Muscle of leg (tissue), 3 donors: ENCODE measurements at regions not wholly inside any gene's neighbourhood (a gene's known extent, or its start where the extent isn't known, plus 50 kb on each side); places are given as distances from the start of the nearest gene placed in this dataset.
A peak's percentile ranks its signal among the peaks of the same experiment; 100 is the strongest.
"Not testable (repeated sequence)": the region's sequence is repeated elsewhere in the genome, so short reads cannot be mapped to it uniquely, and the experiment has no call there.

ENCODE experiments used
- DNase-seq: peaks from one replicate; pipeline ENCODE4 v3.0.0; 2013
- H3K27ac ChIP-seq: one replicate; pipeline ENCODE4 v1.5.1; 2013; ENCODE audit warnings: mild to moderate bottlenecking, low read length, control low read depth
- H3K27me3 ChIP-seq: one replicate; pipeline ENCODE4 v1.6.1; 2013; ENCODE audit warnings: low read length; ENCODE audit not compliant: control insufficient read depth, insufficient read depth
- H3K36me3 ChIP-seq: one replicate; pipeline ENCODE4 v1.6.1; 2013; ENCODE audit warnings: low read length; ENCODE audit not compliant: control insufficient read depth, insufficient read depth
- H3K4me1 ChIP-seq: one replicate; pipeline ENCODE4 v1.6.1; 2013; ENCODE audit warnings: low read length; ENCODE audit not compliant: control insufficient read depth, insufficient read depth
- H3K4me3 ChIP-seq: one replicate; pipeline ENCODE4 v1.5.1; 2013; ENCODE audit warnings: low read length, control low read depth
- H3K9me3 ChIP-seq: replicated peaks from 2 replicates; pipeline ENCODE4 v1.6.1; 2013; ENCODE audit warnings: low read depth, low read length; ENCODE audit not compliant: control insufficient read depth
- WGBS: methylation state at CpG from one replicate; pipeline ENCODE4 v1.1.5; 2013; ENCODE audit warnings: missing lambda C conversion rate; ENCODE audit not compliant: insufficient coverage; 5-methylcytosine and 5-hydroxymethylcytosine counted together

- WGBS: no CpG with 5 or more reads among the region's 3 CpGs
- H3K9me3 ChIP-seq: peaks cover 3% of the 10 kb centered on the region
- DNase-seq: no peak
- H3K27ac ChIP-seq: no peak overlapping the region
- H3K4me3 ChIP-seq: no peak overlapping the region
- peaks cover 2% of the 10 kb centered on the region for H3K4me1 ChIP-seq
- no peaks in the 10 kb centered on the region for H3K27me3 ChIP-seq
- no peaks in the 10 kb centered on the region for H3K36me3 ChIP-seq
Observed at GRCh38 chr2:16417726-16418125, 247.9 kb downstream of the CYRIA start.

GRCh38 chr2:16416651-16417050, 249.0 kb downstream of the CYRIA start:
- Histone ChIP-seq H3K27ac (no peak overlapping the region), H3K9me3 (peaks cover 3% of the 10 kb centered on the region), H3K27me3 (no peaks in the 10 kb centered on the region), H3K4me3 (no peak overlapping the region), H3K36me3 (no peaks in the 10 kb centered on the region), H3K4me1 (peaks cover 2% of the 10 kb centered on the region)
- WGBS: 100% methylated on average over 1 of the region's 3 CpGs
- DNase-seq: no peak

DNA sequence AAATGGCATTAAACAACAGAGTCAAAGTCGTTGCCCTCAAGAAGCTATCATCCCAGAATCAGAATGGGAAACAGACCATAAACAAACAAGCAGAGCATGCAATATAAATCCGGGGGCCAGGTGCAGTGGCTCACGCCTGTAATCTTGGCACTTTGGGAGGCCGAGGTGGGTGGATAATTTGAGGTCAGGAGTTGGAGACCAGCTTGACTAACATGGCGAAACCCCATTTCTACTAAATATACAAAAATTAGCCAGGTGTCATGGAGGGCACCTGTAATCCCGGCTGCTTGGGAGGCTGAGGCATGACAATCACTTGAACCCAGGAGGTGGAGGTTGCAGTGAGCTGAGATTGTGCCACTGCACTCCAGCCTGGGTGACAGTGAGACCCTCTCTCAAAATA, 249.8 kb downstream of the CYRIA start:
- not testable (repeated sequence) for H3K27ac ChIP-seq, DNase-seq, H3K4me1 ChIP-seq, H3K27me3 ChIP-seq, H3K9me3 ChIP-seq, H3K4me3 ChIP-seq, H3K36me3 ChIP-seq
- no CpG with 5 or more reads among the region's 6 CpGs for WGBS

DNA sequence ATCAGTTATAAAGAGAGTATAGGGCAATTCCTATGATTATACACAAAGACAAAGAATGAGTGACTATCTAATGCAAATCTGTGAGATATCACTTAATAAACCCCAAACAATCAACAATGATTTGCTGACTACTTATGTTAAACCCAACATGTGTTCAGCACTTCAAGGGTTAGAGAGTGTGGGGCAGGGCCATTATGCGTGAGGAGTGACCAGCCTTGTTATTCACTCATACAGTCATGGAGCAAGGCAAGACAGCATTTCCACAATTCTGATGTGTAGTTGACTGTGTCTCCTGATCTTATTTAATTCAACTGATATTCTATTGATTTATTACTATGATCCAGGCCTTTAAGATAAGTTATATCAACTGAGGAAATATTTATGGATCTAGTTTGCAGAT, 251.7 kb downstream of the CYRIA start:
- no CpG with 5 or more reads among the region's 1 CpG for WGBS
- H3K27me3 ChIP-seq: no peaks in the 10 kb centered on the region
- H3K4me1 ChIP-seq: peaks cover 2% of the 10 kb centered on the region
- H3K4me3 ChIP-seq: no peak overlapping the region
- H3K9me3 ChIP-seq: peaks cover 3% of the 10 kb centered on the region
- DNase-seq: no peak
- H3K27ac ChIP-seq: no peak overlapping the region
- H3K36me3 ChIP-seq: no peaks in the 10 kb centered on the region

GRCh38 chr2:16413285-16413684, 252.3 kb downstream of the CYRIA start:
- H3K9me3 ChIP-seq: peaks cover 3% of the 10 kb centered on the region
- no CpG with 5 or more reads among the region's 5 CpGs for WGBS
- no peak overlapping the region for H3K4me3 ChIP-seq
- no peaks in the 10 kb centered on the region for H3K36me3 ChIP-seq
- H3K27ac ChIP-seq: peak overlapping the region; percentile 61
- peak; percentile 56 for DNase-seq
- peaks cover 2% of the 10 kb centered on the region for H3K4me1 ChIP-seq
- no peaks in the 10 kb centered on the region for H3K27me3 ChIP-seq

DNA sequence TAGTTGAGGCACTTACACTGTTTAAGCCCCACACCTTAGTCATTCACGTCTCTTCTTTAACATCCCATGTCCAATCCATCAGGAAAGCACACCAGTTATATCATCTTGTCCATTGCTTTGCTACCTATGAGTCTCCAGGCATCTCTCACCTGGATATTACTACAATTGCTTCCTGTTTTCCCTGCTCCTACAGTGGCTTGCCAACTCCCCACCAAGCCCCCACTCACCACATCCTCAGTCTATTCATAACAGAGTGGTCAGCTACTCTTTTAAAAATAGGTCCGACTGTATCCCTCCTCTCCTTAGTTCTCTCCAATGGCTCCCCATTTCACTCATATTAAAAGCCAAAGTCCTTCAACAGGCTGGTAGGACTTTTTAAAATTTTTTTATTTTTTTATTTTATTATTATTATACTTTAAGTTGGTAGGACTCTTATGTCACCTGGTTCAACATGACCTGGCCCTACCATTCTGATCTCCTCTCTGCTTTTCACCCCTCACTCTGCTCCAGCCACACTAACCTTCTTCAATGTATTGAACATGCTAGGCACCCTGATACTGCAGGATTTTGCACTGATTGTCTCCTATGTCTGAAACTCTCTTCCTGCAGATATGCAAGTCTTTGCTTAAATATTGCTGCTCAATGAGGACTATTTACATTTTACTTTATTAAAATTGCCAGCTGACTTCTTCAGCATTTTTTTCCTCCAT, 253.2 kb downstream of the CYRIA start:
- 82% methylated on average over 1 of the region's 2 CpGs for WGBS
- Histone ChIP-seq H3K4me3 (no peak overlapping the region), H3K27me3 (no peaks in the 10 kb centered on the region), H3K9me3 (peaks cover 3% of the 10 kb centered on the region), H3K4me1 (peaks cover 2% of the 10 kb centered on the region), H3K27ac (no peak overlapping the region), H3K36me3 (no peaks in the 10 kb centered on the region)
- DNase-seq: no peak

DNA sequence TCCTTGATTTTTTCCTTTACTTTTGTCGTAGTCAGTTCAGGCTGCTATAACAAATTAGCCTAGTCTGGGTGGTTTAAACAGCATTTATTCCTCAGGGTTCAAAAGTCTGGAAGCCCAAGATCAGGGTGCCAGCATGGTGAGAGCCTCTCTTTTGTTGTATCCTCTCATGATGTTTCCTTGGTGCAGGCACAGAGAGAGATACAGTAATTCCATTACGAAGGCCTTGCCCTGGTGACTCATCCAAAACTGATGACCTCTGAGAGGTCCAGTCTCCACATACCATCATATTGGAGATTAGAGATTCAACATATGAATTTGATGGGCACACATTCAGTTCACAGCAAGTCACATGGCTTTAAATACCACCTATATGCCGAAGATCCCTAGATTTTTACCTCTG, 253.8 kb downstream of the CYRIA start:
- H3K27ac ChIP-seq: no peak overlapping the region
- no peaks in the 10 kb centered on the region for H3K36me3 ChIP-seq
- DNase-seq: no peak
- WGBS: 100% methylated on average over 1 of the region's 3 CpGs
- no peaks in the 10 kb centered on the region for H3K27me3 ChIP-seq
- no peak overlapping the region for H3K4me3 ChIP-seq
- H3K9me3 ChIP-seq: peaks cover 3% of the 10 kb centered on the region
- H3K4me1 ChIP-seq: peaks cover 2% of the 10 kb centered on the region

DNA sequence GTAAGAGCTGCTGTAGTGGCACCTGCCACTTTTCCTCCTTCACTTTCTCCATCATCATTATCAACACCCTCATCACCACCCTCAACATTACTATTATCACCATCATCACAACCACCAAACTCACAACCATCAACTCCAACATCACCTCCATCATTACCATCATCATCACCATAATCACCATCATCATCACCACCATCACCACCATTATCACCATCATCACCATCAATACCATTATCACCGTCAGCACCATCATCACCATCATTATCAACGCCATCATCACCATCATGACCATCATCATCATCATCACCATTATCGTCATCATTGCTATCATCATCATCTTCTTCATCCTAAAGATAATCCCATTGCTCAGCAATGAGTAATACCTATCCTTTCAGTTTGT, 255.8 kb downstream of the CYRIA start:
- DNase-seq: no peak
- H3K9me3 ChIP-seq: no peaks in the 10 kb centered on the region
- H3K4me3 ChIP-seq: no peak overlapping the region
- 95% methylated on average over 3 of the region's 3 CpGs for WGBS
- no peak overlapping the region for H3K27ac ChIP-seq
- H3K36me3 ChIP-seq: no peaks in the 10 kb centered on the region
- H3K4me1 ChIP-seq: peaks cover 2% of the 10 kb centered on the region
- no peaks in the 10 kb centered on the region for H3K27me3 ChIP-seq

DNA sequence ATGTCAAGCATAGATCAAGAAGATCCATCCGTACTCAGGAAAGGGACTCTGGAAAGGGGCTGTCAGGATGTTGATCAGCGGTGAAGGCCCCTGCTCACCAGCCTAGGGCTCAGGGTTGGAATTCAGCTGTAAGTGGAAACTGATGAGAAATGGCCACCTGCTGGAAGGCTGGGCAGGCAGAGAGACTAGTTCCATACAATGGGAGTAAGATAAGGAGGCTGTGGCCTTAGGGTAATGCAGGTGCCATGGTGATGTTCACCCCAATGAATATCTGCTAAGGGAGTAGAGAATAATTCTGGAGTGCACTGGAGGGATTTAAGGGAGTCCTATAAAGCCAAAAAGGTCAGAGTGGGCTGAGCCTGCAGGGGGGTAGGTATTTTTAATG, 256.6 kb downstream of the CYRIA start:
- H3K27me3 ChIP-seq: no peaks in the 10 kb centered on the region
- peaks cover 2% of the 10 kb centered on the region for H3K4me1 ChIP-seq
- 81% methylated on average over 2 of the region's 2 CpGs for WGBS
- no peak overlapping the region for H3K27ac ChIP-seq
- no peaks in the 10 kb centered on the region for H3K36me3 ChIP-seq
- H3K9me3 ChIP-seq: no peaks in the 10 kb centered on the region
- DNase-seq: no peak
- no peak overlapping the region for H3K4me3 ChIP-seq

DNA sequence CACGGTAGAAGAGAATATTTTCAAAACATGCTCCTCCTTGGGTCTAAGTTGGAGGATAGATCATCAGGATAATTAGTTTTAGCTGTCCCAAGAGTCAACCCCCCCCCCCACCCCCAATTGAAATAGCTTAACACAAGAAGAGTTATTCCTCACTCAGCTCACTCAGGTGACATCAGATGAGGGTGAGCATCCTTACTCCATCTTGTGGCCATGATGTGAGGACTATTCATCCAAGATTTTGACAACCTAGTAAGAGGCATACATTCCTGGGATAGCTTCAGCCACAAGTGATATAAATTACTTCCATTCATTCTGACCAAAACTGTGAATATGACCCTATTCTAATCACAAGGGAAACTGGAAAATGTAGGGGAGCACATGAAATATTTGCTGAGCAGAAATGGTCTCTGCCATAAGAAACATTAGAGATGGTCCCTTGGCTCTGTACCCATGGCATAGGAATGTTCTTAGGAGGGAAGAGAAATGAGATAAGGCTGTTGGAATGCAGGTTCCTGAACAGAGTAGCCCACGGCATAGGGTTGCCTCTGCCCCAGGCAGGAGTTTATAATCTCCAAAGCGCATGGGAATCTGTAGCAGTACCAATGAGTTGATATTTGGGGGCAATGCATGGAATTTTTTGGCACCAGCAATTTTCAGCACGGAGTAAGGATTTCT, 257.2 kb downstream of the CYRIA start:
- WGBS: 77% methylated on average over 3 of the region's 4 CpGs
- DNase-seq: no peak
- no peak overlapping the region for H3K27ac ChIP-seq

More for the DNA sequence above, 257.2 kb downstream of the CYRIA start:
- Histone ChIP-seq H3K27me3 (no peaks in the 10 kb centered on the region), H3K4me1 (peaks cover under 1% of the 10 kb centered on the region), H3K4me3 (no peak overlapping the region), H3K9me3 (no peaks in the 10 kb centered on the region), H3K36me3 (no peaks in the 10 kb centered on the region)
